ENCODE measurements at regions not wholly inside any gene's neighbourhood (a gene's known extent, or its start where the extent isn't known, plus 50 kb on each side); places are given as distances from the start of the nearest gene placed in this dataset.

DNA sequence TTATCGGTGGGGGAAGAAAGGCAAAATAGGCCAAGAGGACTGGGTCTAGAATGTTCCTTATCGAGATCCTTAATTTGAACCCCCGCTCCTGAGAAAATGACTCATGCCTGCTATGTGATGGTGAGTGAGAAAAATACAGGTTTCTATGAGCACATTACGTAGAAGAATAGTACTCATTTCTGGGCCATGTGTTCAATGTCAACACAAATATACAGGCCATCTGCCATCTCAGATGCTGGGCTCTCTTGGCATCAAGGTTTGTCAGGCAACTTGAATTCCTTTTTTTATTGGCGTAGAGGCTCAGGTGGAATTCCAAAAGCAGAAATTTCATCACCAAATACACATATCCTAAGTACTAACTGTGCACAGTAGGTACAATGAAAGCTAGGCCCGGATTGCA, 81.4 kb upstream of the TRIM2 start:
- TF ChIP-seq, protein P1, sequence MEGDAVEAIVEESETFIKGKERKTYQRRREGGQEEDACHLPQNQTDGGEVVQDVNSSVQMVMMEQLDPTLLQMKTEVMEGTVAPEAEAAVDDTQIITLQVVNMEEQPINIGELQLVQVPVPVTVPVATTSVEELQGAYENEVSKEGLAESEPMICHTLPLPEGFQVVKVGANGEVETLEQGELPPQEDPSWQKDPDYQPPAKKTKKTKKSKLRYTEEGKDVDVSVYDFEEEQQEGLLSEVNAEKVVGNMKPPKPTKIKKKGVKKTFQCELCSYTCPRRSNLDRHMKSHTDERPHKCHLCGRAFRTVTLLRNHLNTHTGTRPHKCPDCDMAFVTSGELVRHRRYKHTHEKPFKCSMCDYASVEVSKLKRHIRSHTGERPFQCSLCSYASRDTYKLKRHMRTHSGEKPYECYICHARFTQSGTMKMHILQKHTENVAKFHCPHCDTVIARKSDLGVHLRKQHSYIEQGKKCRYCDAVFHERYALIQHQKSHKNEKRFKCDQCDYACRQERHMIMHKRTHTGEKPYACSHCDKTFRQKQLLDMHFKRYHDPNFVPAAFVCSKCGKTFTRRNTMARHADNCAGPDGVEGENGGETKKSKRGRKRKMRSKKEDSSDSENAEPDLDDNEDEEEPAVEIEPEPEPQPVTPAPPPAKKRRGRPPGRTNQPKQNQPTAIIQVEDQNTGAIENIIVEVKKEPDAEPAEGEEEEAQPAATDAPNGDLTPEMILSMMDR (IDR thresholded peaks at IDR 0.05), result no peak
- TF ChIP-seq POLR2A (IDR thresholded peaks at IDR 0.05) (no peak), EP300 (IDR thresholded peaks at IDR 0.05) (no peak)

All from tibial nerve (tissue), 4 donors.